ENCODE measurements at regions not wholly inside any gene's neighbourhood (a gene's known extent, or its start where the extent isn't known, plus 50 kb on each side); places are given as distances from the start of the nearest gene placed in this dataset.
"Not testable (repeated sequence)": the region's sequence is repeated elsewhere in the genome, so short reads cannot be mapped to it uniquely, and the experiment has no call there.

- no peak for DNase-seq
Observed at GRCh38 chrX:8018934-8019333, 91.7 kb upstream of the PNPLA4 start.

- DNase-seq = no peak
Observed at GRCh38 chrX:8010105-8010504, 82.9 kb upstream of the PNPLA4 start.

GRCh38 chrX:8005678-8006347, 78.6 kb upstream of the PNPLA4 start:
- DNase-seq = no peak

- DNase-seq = no peak
Observed at GRCh38 chrX:8003147-8003883, 76.1 kb upstream of the PNPLA4 start.

- DNase-seq = no peak
Observed at GRCh38 chrX:7996851-7997250, 69.6 kb upstream of the PNPLA4 start.

- DNase-seq = peak; percentile 24 to 33
Observed at GRCh38 chrX:7996414-7996813, 69.2 kb upstream of the PNPLA4 start.

GRCh38 chrX:7993873-7994272, 66.7 kb upstream of the PNPLA4 start:
- DNase-seq = no peak

GRCh38 chrX:7988013-7988759, 61.0 kb upstream of the PNPLA4 start:
- not testable (repeated sequence) for DNase-seq

- no peak for DNase-seq
Observed at GRCh38 chrX:7987160-7988012, 60.2 kb upstream of the PNPLA4 start.

- not testable (repeated sequence) for DNase-seq
Observed at GRCh38 chrX:7986738-7987137, 59.5 kb upstream of the PNPLA4 start.

- DNase-seq = no peak
Observed at GRCh38 chrX:7985568-7985967, 58.4 kb upstream of the PNPLA4 start.

- DNase-seq = no peak
Observed at GRCh38 chrX:7983581-7983980, 56.4 kb upstream of the PNPLA4 start.

Data from CD4-positive, alpha-beta T cell treated with Interleukin-1 beta for 1 hour (primary cell).